B cell (primary cell): ENCODE measurements at regions not wholly inside any gene's neighbourhood (a gene's known extent, or its start where the extent isn't known, plus 50 kb on each side); places are given as distances from the start of the nearest gene placed in this dataset.
"Not testable (repeated sequence)": the region's sequence is repeated elsewhere in the genome, so short reads cannot be mapped to it uniquely, and the experiment has no call there.

ENCODE experiments used
- ATAC-seq: fragments of 200-7000 bp; cut with Tn5 transposase; one replicate; pipeline ENCODE4 v1.10.0; 2021; ENCODE audit warnings: low read depth, mild to moderate bottlenecking, moderate number of reproducible peaks, moderate library complexity
- CTCF ChIA-PET: fragments of 350-600 bp; sonication (Branson Sonifier 250); formaldehyde crosslinking; loops from one replicate; lab custom pipeline; 2021; ENCODE audit warnings: antibody characterized with exemption, inconsistent platforms; lab: Charles Lee
- POLR2A ChIA-PET: fragments of 350-600 bp; sonication (Branson Sonifier 250); formaldehyde crosslinking; loops from one replicate; lab custom pipeline; 2021; ENCODE audit warnings: antibody characterized with exemption; lab: Charles Lee
- DNase-seq: peaks from one replicate; pipeline ENCODE4 v3.0.0; 2013
- H2AFZ ChIP-seq: 2 replicates; pipeline ENCODE4 v1.6.1; 2012; ENCODE audit warnings: mild to moderate bottlenecking, low read depth, low read length; ENCODE audit not compliant: insufficient read depth, poor library complexity, severe bottlenecking
- H3K27ac ChIP-seq, 2 donors: 1 replicate in 1 of 2; 2 replicates in 1 of 2; pipeline ENCODE4 v1.5.1; 2012 to 2013; ENCODE audit warnings: low read length in 2 of 2, mild to moderate bottlenecking in 2 of 2, moderate library complexity in 1 of 2
- H3K27me3 ChIP-seq, 4 experiments: fragments of 200-600 bp in 1 of 4; sonication (generic) in 1 of 4; replicated peaks in 1 of 4; 1 replicate in 2 of 4; 2 replicates in 2 of 4; pipeline versions ENCODE4 v1.6.1 to v1.7.0; 2013 to 2016; ENCODE audit warnings: low read length in 3 of 4, mild to moderate bottlenecking in 2 of 4, mixed read lengths in 1 of 4, moderate library complexity in 1 of 4; ENCODE audit not compliant: insufficient read depth in 4 of 4, control insufficient read depth in 3 of 4; ENCODE audit errors: control extremely low read depth in 1 of 4
- H3K36me3 ChIP-seq, 2 experiments: replicated peaks in 1 of 2; 1 replicate in 1 of 2; 2 replicates in 1 of 2; pipeline versions ENCODE4 v1.6.1 to v1.7.1; 2013; ENCODE audit warnings: low read length in 1 of 2; ENCODE audit not compliant: insufficient read depth in 2 of 2, control insufficient read depth in 1 of 2; ENCODE audit errors: control extremely low read depth in 1 of 2, extremely low read depth in 1 of 2
- H3K4me1 ChIP-seq, 2 donors: fragments of 200-600 bp in 1 of 2; sonication (generic) in 1 of 2; 1 replicate in 1 of 2; 2 replicates in 1 of 2; pipeline versions ENCODE4 v1.5.1 to v1.6.1; 2013 to 2017; ENCODE audit warnings: low read length in 2 of 2; ENCODE audit not compliant: control insufficient read depth in 2 of 2, insufficient read depth in 2 of 2
- H3K4me2 ChIP-seq: replicated peaks from 2 replicates; pipeline ENCODE3; 2012; ENCODE audit warnings: mild to moderate bottlenecking, low read depth, low read length; ENCODE audit not compliant: poor library complexity, severe bottlenecking
- H3K4me3 ChIP-seq, 5 experiments: fragments of 200-600 bp in 1 of 5; sonication (generic) in 1 of 5; 1 replicate in 3 of 5; 2 replicates in 2 of 5; pipeline versions ENCODE4 v1.5.1 to v1.7.0; 2011 to 2016; ENCODE audit warnings: low read length in 4 of 5, mild to moderate bottlenecking in 4 of 5, low read depth in 2 of 5, control low read depth in 1 of 5, moderate library complexity in 1 of 5; ENCODE audit not compliant: insufficient read depth in 1 of 5; ENCODE audit errors: control extremely low read depth in 1 of 5, extremely low read depth in 1 of 5
- H3K79me2 ChIP-seq: fragments of 200-600 bp; sonication (generic); one replicate; pipeline ENCODE4 v1.6.0; 2016; ENCODE audit warnings: low read length; ENCODE audit not compliant: control insufficient read depth, insufficient read depth
- H3K9ac ChIP-seq: fragments of 200-600 bp; sonication (generic); 2 replicates; pipeline ENCODE4 v1.6.1; 2017; ENCODE audit warnings: mild to moderate bottlenecking, low read length, moderate library complexity
- H3K9me3 ChIP-seq, 3 donors: one replicate each; pipeline versions ENCODE4 v1.6.1 to v1.7.1; 2013; ENCODE audit warnings: low read length in 2 of 3; ENCODE audit not compliant: control insufficient read depth in 2 of 3, insufficient read depth in 1 of 3; ENCODE audit errors: control extremely low read depth in 1 of 3
- H4K20me1 ChIP-seq: 2 replicates; pipeline ENCODE4 v1.6.0; 2012; ENCODE audit warnings: mild to moderate bottlenecking, low read length; ENCODE audit not compliant: insufficient read depth, control insufficient read depth, poor library complexity, severe bottlenecking
- H3K27ac Mint-ChIP-seq: one replicate; pipeline ENCODE4 v1.8.0; 2021; ENCODE audit warnings: mixed read lengths
- H3K27me3 Mint-ChIP-seq: one replicate; pipeline ENCODE4 v1.8.0; 2021; ENCODE audit warnings: mixed read lengths
- H3K4me1 Mint-ChIP-seq: one replicate; pipeline ENCODE4 v1.8.0; 2021; ENCODE audit warnings: mixed read lengths
- H3K4me3 Mint-ChIP-seq: one replicate; pipeline ENCODE4 v1.8.0; 2021; ENCODE audit warnings: mixed read lengths
- H3K9me3 Mint-ChIP-seq: one replicate; pipeline ENCODE4 v1.8.0; 2022; ENCODE audit warnings: mixed read lengths; ENCODE audit not compliant: insufficient read depth
- WGBS: methylation state at CpG from one replicate; pipeline ENCODE4 v1.1.5; 2013; ENCODE audit warnings: missing lambda C conversion rate; ENCODE audit not compliant: insufficient coverage; 5-methylcytosine and 5-hydroxymethylcytosine counted together
- intact Hi-C: fragments of 100-400 bp; cut with micrococcal nuclease; formaldehyde crosslinking; loops from one replicate; pipeline ENCODE4 v1.10.0; 2022

DNA sequence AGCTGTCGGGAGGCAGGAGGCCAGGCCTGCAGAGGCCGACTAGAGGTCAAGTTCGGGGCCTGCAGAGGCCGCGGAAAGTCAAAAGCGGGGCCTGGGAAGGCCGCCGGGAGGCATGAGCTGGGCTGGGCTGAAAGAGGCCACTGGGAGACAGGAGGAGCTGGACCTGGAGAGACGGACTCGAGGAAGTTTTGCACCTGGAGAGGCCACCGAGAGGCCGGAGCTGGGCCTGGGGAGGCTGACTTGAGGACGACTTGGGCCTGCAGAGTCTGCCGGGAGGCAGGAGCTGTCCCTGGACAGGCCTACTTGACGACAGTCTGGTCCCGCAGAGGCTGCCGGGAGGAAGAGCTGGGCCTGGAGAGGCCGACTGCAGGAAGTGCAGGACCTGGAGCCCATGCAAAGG is 310.1 kb downstream of the ZNF479 start:
- CTCF ChIA-PET, result not testable (repeated sequence)

DNA sequence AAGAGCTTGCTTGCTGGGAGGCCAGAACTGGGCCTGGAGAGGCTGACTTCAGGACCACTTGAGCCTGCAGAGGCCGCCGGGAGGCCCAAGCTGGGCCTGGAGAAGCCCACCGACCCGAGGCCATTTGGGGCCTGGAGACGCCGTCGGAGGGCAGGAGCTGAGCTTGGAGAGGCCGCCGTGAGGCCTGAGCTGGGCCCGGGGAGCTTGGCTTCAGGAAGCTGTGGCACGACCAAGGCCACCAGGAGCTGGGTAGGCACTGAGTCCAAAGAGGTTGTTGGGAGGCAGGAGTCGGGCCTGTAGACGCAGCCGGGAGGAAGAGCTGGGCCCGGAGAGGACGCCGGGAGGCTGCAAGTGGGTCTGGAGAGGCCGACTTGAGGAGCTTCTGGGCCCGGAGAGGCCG is 310.7 kb downstream of the ZNF479 start:
- H3K27ac ChIP-seq, H3K4me3 Mint-ChIP-seq, H3K36me3 ChIP-seq, H4K20me1 ChIP-seq, H3K27ac Mint-ChIP-seq, H3K9me3 Mint-ChIP-seq, intact Hi-C loops, H3K9ac ChIP-seq, H2AFZ ChIP-seq, H3K4me2 ChIP-seq, CTCF ChIA-PET, H3K79me2 ChIP-seq, H3K27me3 Mint-ChIP-seq, H3K27me3 ChIP-seq, H3K4me3 ChIP-seq, DNase-seq, ATAC-seq, H3K9me3 ChIP-seq, H3K4me1 Mint-ChIP-seq, H3K4me1 ChIP-seq, POLR2A ChIA-PET: not testable (repeated sequence)
- no CpG with 5 or more reads among the region's 20 CpGs for WGBS

More for the DNA sequence above, 310.1 kb downstream of the ZNF479 start:
- POLR2A ChIA-PET, ATAC-seq, H3K4me3 ChIP-seq, H4K20me1 ChIP-seq, H3K27ac ChIP-seq, H3K9me3 Mint-ChIP-seq, H3K36me3 ChIP-seq, H3K4me1 ChIP-seq, DNase-seq, H3K27me3 Mint-ChIP-seq, H3K27ac Mint-ChIP-seq, H2AFZ ChIP-seq, H3K27me3 ChIP-seq, H3K79me2 ChIP-seq, H3K4me1 Mint-ChIP-seq, intact Hi-C loops, H3K9ac ChIP-seq, H3K4me2 ChIP-seq, H3K4me3 Mint-ChIP-seq, H3K9me3 ChIP-seq: not testable (repeated sequence)
- WGBS, result no CpG with 5 or more reads among the region's 18 CpGs

DNA sequence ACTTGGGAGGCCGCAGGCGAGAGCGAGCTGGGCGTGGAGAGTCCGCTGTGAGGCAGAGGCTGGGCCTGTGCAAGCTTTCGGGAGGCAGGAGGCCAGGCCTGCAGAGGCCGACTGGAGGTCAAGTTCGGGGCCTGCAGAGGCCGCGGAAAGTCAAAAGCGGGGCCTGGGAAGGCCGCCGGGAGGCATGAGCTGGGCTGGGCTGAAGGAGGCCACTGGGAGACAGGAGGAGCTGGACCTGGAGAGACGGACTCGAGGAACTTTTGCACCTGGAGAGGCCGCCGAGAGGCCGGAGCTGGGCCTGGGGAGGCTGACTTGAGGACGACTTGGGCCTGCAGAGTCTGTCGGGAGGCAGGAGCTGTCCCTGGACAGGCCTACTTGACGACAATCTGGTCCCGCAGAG is 314.0 kb downstream of the ZNF479 start:
- H3K27ac Mint-ChIP-seq, H3K27ac ChIP-seq, POLR2A ChIA-PET, H3K9me3 Mint-ChIP-seq, H3K4me2 ChIP-seq, CTCF ChIA-PET, H4K20me1 ChIP-seq, H3K4me3 ChIP-seq, H3K4me3 Mint-ChIP-seq, H3K9ac ChIP-seq, H3K4me1 Mint-ChIP-seq, H3K4me1 ChIP-seq, H3K27me3 Mint-ChIP-seq, ATAC-seq, H3K79me2 ChIP-seq, H3K9me3 ChIP-seq, H3K36me3 ChIP-seq, H2AFZ ChIP-seq, H3K27me3 ChIP-seq, DNase-seq, intact Hi-C loops: not testable (repeated sequence)
- no CpG with 5 or more reads among the region's 22 CpGs for WGBS

DNA sequence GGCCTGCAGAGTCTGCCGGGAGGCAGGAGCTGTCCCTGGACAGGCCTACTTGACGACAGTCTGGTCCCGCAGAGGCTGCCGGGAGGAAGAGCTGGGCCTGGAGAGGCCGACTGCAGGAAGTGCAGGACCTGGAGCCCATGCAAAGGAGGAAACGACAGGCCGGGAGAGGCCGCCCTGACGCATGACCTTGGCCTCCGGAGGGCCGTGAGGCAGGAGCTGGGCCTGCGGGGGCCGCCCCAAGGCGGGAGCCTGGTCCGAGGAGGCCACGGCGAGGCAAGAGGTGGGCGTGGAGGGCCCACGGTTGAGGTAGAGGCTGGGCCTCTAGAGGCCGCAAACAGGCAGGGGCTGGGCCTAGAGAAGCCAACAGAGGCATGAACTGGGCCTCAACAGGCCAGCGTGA is 317.3 kb downstream of the ZNF479 start:
- H3K4me3 ChIP-seq, H3K4me1 Mint-ChIP-seq, H3K79me2 ChIP-seq, H3K27ac ChIP-seq, CTCF ChIA-PET, H3K4me2 ChIP-seq, DNase-seq, H3K27me3 ChIP-seq, H3K36me3 ChIP-seq, intact Hi-C loops, H2AFZ ChIP-seq, H3K4me3 Mint-ChIP-seq, POLR2A ChIA-PET, H4K20me1 ChIP-seq, H3K9me3 Mint-ChIP-seq, ATAC-seq, H3K4me1 ChIP-seq, H3K27ac Mint-ChIP-seq, H3K27me3 Mint-ChIP-seq, H3K9ac ChIP-seq: not testable (repeated sequence)
- H3K9me3 ChIP-seq, result peaks cover 0 to 24% (median 0%) of the 10 kb centered on the region in 3 donors
- 99% methylated on average over 8 of the region's 21 CpGs for WGBS
